ENCODE measurements at regions not wholly inside any gene's neighbourhood (a gene's known extent, or its start where the extent isn't known, plus 50 kb on each side); places are given as distances from the start of the nearest gene placed in this dataset.
"Not testable (repeated sequence)": the region's sequence is repeated elsewhere in the genome, so short reads cannot be mapped to it uniquely, and the experiment has no call there.

- no peaks in the 10 kb centered on the region for H3K36me3 ChIP-seq (ENCODE audit: control insufficient read depth, insufficient read depth, low read length)
- H3K27ac ChIP-seq (ENCODE audit: low read length): no peak overlapping the region
- no CpG with 5 or more reads among the region's 1 CpG for WGBS (ENCODE audit: insufficient coverage, insufficient read length)
- no peaks in the 10 kb centered on the region for H3K27me3 ChIP-seq (ENCODE audit: control insufficient read depth, insufficient read depth, low read length)
- H3K9me3 ChIP-seq (ENCODE audit: control insufficient read depth, insufficient read depth, low read length): no peaks in the 10 kb centered on the region
- no peak for DNase-seq (ENCODE audit: low read depth, low spot score)
- H3K4me3 ChIP-seq (ENCODE audit: low read length): no peak overlapping the region
- H3K4me1 ChIP-seq (ENCODE audit: control insufficient read depth, insufficient read depth, low read length): no peaks in the 10 kb centered on the region
Observed at GRCh38 chr1:90361026-90361425, 356.1 kb downstream of the BARHL2 start.

- H3K4me1 ChIP-seq (ENCODE audit: control insufficient read depth, insufficient read depth, low read length): no peaks in the 10 kb centered on the region
- H3K36me3 ChIP-seq (ENCODE audit: control insufficient read depth, insufficient read depth, low read length): no peaks in the 10 kb centered on the region
- no CpG with 5 or more reads among the region's 6 CpGs for WGBS (ENCODE audit: insufficient coverage, insufficient read length)
- no peak overlapping the region for H3K27ac ChIP-seq (ENCODE audit: low read length)
- H3K4me3 ChIP-seq (ENCODE audit: low read length): no peak overlapping the region
- DNase-seq (ENCODE audit: low read depth, low spot score): no peak
- no peaks in the 10 kb centered on the region for H3K9me3 ChIP-seq (ENCODE audit: control insufficient read depth, insufficient read depth, low read length)
- no peaks in the 10 kb centered on the region for H3K27me3 ChIP-seq (ENCODE audit: control insufficient read depth, insufficient read depth, low read length)
Observed at GRCh38 chr1:90359994-90360393, 357.1 kb downstream of the BARHL2 start.

DNA sequence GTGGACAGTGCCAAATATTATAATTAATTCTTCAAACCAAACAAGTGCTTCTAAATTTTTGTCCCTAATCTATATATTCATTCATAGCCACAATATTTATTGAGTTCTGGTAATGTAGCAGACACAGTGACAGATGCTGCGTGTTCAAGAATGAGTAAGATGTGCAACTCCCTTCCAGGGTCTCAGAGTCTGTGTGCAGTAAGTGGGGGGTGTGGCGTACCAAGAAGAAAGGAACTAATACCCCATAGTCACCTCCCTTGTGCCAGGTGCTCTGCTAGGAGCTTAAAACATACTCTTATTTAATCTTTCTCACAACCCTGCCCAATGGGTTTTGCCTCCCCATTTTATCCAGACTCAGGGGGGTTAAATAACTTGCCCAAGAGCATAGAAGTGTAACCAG lies 358.7 kb downstream of the BARHL2 start:
- no CpG with 5 or more reads among the region's 2 CpGs for WGBS (ENCODE audit: insufficient coverage, insufficient read length)
- no peak for DNase-seq (ENCODE audit: low read depth, low spot score)
- Histone ChIP-seq H3K4me1 (ENCODE audit: control insufficient read depth, insufficient read depth, low read length) (no peaks in the 10 kb centered on the region), H3K27ac (ENCODE audit: low read length) (no peak overlapping the region), H3K9me3 (ENCODE audit: control insufficient read depth, insufficient read depth, low read length) (no peaks in the 10 kb centered on the region), H3K4me3 (ENCODE audit: low read length) (no peak overlapping the region), H3K27me3 (ENCODE audit: control insufficient read depth, insufficient read depth, low read length) (no peaks in the 10 kb centered on the region), H3K36me3 (ENCODE audit: control insufficient read depth, insufficient read depth, low read length) (no peaks in the 10 kb centered on the region)

DNA sequence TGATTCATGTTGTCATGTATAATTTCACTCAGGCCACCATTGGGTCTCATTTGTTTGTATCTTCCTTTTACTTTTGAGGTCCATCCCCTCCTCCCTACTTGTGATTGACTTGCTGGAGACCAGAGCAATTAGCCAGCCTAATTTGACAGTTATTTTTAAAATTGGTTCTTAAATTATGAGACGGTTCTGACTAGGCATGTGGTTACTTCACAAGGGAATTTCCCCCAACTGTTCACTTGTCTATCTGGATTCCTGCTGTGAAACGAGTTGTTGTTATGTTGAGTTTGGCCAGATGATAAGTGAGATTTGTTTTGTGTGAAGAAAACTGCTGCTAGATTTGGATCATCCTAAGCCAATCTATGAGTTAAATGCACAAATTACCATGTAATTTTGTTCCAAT lies 359.1 kb downstream of the BARHL2 start:
- Histone ChIP-seq H3K27me3 (ENCODE audit: control insufficient read depth, insufficient read depth, low read length) (no peaks in the 10 kb centered on the region), H3K36me3 (ENCODE audit: control insufficient read depth, insufficient read depth, low read length) (no peaks in the 10 kb centered on the region), H3K4me3 (ENCODE audit: low read length) (no peak overlapping the region), H3K4me1 (ENCODE audit: control insufficient read depth, insufficient read depth, low read length) (no peaks in the 10 kb centered on the region), H3K27ac (ENCODE audit: low read length) (no peak overlapping the region), H3K9me3 (ENCODE audit: control insufficient read depth, insufficient read depth, low read length) (no peaks in the 10 kb centered on the region)
- WGBS (ENCODE audit: insufficient coverage, insufficient read length): no CpG with 5 or more reads among the region's 2 CpGs
- DNase-seq (ENCODE audit: low read depth, low spot score): no peak

DNA sequence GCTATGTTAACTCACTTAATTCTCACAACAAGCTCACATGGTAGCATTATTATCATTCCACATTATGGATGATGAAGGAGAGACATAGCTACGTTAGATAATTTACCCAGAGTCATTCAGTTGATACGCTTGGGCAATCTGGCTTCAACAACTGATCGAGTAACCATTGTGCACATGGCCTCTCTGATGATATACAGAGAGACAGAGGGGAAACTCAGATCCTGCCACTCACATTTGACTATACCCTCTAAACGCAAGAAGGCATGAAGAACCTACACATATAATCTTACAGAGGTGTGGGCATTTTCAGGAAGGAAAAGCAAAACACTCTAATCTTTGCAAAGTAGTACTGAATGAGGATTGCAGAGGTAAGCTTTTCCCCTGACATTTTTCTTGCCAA lies 360.1 kb downstream of the BARHL2 start:
- no CpG with 5 or more reads among the region's 4 CpGs for WGBS (ENCODE audit: insufficient coverage, insufficient read length)

GRCh38 chr1:90356101-90356500 lies 361.0 kb downstream of the BARHL2 start:
- H3K27ac ChIP-seq (ENCODE audit: low read length): no peak overlapping the region
- no peak for DNase-seq (ENCODE audit: low read depth, low spot score)
- no peaks in the 10 kb centered on the region for H3K36me3 ChIP-seq (ENCODE audit: control insufficient read depth, insufficient read depth, low read length)
- H3K27me3 ChIP-seq (ENCODE audit: control insufficient read depth, insufficient read depth, low read length): no peaks in the 10 kb centered on the region
- no peak overlapping the region for H3K4me3 ChIP-seq (ENCODE audit: low read length)
- WGBS (ENCODE audit: insufficient coverage, insufficient read length): no CpG with 5 or more reads among the region's 3 CpGs
- no peaks in the 10 kb centered on the region for H3K4me1 ChIP-seq (ENCODE audit: control insufficient read depth, insufficient read depth, low read length)
- no peaks in the 10 kb centered on the region for H3K9me3 ChIP-seq (ENCODE audit: control insufficient read depth, insufficient read depth, low read length)

More for the DNA sequence above, 360.1 kb downstream of the BARHL2 start:
- Histone ChIP-seq H3K36me3 (ENCODE audit: control insufficient read depth, insufficient read depth, low read length) (no peaks in the 10 kb centered on the region), H3K27ac (ENCODE audit: low read length) (no peak overlapping the region), H3K4me3 (ENCODE audit: low read length) (no peak overlapping the region), H3K9me3 (ENCODE audit: control insufficient read depth, insufficient read depth, low read length) (no peaks in the 10 kb centered on the region), H3K27me3 (ENCODE audit: control insufficient read depth, insufficient read depth, low read length) (no peaks in the 10 kb centered on the region), H3K4me1 (ENCODE audit: control insufficient read depth, insufficient read depth, low read length) (no peaks in the 10 kb centered on the region)
- no peak for DNase-seq (ENCODE audit: low read depth, low spot score)

DNA sequence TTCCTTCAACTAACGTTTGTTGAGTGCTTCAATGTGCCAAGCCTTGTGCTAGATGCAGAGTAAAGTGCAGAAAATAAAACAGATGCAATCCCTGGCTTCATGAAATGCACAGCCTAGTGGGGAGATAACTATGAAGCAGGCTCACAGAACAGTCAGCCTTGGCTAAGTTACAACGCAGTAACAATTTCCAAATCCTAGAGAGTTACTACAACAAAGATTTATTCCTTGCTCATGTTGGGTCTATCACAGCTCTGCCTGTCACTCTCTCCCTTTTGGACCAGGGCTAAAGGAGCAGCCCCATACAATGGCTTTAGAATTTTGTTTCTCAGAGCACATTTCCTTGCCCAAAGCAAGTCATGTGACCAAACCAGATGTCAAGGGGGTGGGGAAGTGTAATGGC lies 359.8 kb downstream of the ZNF326 start:
- DNase-seq (ENCODE audit: low read depth, low spot score): no peak
- H3K4me1 ChIP-seq (ENCODE audit: control insufficient read depth, insufficient read depth, low read length): no peaks in the 10 kb centered on the region
- H3K36me3 ChIP-seq (ENCODE audit: control insufficient read depth, insufficient read depth, low read length): no peaks in the 10 kb centered on the region
- H3K27ac ChIP-seq (ENCODE audit: low read length): no peak overlapping the region
- H3K9me3 ChIP-seq (ENCODE audit: control insufficient read depth, insufficient read depth, low read length): no peaks in the 10 kb centered on the region
- no CpG with 5 or more reads among the region's 2 CpGs for WGBS (ENCODE audit: insufficient coverage, insufficient read length)
- no peak overlapping the region for H3K4me3 ChIP-seq (ENCODE audit: low read length)
- no peaks in the 10 kb centered on the region for H3K27me3 ChIP-seq (ENCODE audit: control insufficient read depth, insufficient read depth, low read length)

DNA sequence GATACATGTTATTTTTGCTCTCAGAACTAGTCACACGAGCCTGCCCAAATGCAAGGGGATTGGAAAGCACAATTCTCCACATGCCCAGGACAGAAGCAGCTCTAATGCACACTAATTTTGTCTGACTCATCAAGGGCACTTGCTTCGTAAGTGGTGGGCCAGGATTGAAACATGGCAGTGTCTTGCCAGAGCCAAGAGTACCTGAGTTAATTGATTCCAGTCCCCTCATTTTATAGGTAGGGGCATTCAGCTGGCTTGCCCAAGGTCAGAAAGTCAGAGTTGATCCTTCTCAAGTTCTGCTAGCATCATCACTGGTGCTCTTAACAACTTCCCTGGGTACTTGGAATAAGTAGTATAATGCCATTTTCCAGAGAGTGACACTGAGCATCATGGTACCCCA lies 356.1 kb downstream of the ZNF326 start:
- Histone ChIP-seq H3K4me3 (ENCODE audit: low read length) (no peak overlapping the region), H3K4me1 (ENCODE audit: control insufficient read depth, insufficient read depth, low read length) (no peaks in the 10 kb centered on the region), H3K27ac (ENCODE audit: low read length) (no peak overlapping the region), H3K27me3 (ENCODE audit: control insufficient read depth, insufficient read depth, low read length) (no peaks in the 10 kb centered on the region; the same call in 1 of the 2 replicates), H3K9me3 (ENCODE audit: control insufficient read depth, insufficient read depth, low read length) (no peaks in the 10 kb centered on the region), H3K36me3 (ENCODE audit: control insufficient read depth, insufficient read depth, low read length) (no peaks in the 10 kb centered on the region)
- no peak for DNase-seq (ENCODE audit: low read depth, low spot score)
- WGBS (ENCODE audit: insufficient coverage, insufficient read length): no CpG with 5 or more reads among the region's 2 CpGs

DNA sequence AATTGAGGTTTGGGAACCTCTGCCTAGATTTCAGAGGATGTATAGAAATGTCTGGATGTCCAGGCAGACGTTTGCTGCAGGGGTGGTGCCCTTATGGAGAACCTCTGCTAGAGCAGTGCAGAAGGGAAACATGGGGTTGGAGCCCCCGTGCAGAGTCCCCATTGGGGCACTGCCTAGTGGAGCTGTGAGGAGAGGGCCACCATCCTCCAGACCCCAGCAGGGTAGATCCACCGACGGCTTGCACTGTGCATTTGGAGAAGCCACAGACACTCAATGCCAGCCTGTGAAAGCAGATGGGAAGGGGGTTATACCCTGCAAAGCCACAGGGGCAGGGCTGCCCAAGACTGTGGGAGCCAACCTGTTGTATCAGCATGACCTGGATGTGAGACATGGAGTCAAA lies 354.6 kb downstream of the ZNF326 start:
- no CpG with 5 or more reads among the region's 4 CpGs for WGBS (ENCODE audit: insufficient coverage, insufficient read length)
- no peaks in the 10 kb centered on the region; the same call in 1 of the 2 replicates for H3K27me3 ChIP-seq (ENCODE audit: control insufficient read depth, insufficient read depth, low read length)
- no peaks in the 10 kb centered on the region for H3K4me1 ChIP-seq (ENCODE audit: control insufficient read depth, insufficient read depth, low read length)
- no peaks in the 10 kb centered on the region for H3K9me3 ChIP-seq (ENCODE audit: control insufficient read depth, insufficient read depth, low read length)
- H3K36me3 ChIP-seq (ENCODE audit: control insufficient read depth, insufficient read depth, low read length): no peaks in the 10 kb centered on the region
- no peak overlapping the region for H3K27ac ChIP-seq (ENCODE audit: low read length)
- H3K4me3 ChIP-seq (ENCODE audit: low read length): no peak overlapping the region
- no peak for DNase-seq (ENCODE audit: low read depth, low spot score)

DNA sequence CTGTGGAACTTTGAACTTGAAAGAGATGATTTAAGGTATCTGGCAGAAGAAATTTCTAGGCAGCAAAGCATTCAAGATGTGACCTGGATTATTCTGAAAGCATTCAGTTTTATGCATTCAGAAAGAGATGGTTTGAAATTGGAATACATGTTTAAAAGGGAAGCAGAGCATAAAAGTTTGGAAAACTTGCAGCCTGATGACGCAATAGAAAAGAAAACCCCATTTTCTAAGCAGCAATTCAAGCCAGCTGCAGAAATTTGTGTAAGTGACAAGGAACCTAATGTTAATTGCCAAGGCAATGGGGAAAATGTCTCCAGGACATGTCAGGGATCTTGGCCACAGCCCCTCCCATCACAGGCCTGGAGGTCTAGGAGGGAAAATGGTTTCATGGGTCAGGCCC lies 354.0 kb downstream of the ZNF326 start:
- no peaks in the 10 kb centered on the region; the same call in 1 of the 2 replicates for H3K27me3 ChIP-seq (ENCODE audit: control insufficient read depth, insufficient read depth, low read length)
- H3K4me1 ChIP-seq (ENCODE audit: control insufficient read depth, insufficient read depth, low read length): no peaks in the 10 kb centered on the region
- WGBS (ENCODE audit: insufficient coverage, insufficient read length): no CpG with 5 or more reads among the region's 1 CpG
- DNase-seq (ENCODE audit: low read depth, low spot score): no peak
- no peaks in the 10 kb centered on the region for H3K36me3 ChIP-seq (ENCODE audit: control insufficient read depth, insufficient read depth, low read length)
- no peak overlapping the region for H3K27ac ChIP-seq (ENCODE audit: low read length)
- H3K9me3 ChIP-seq (ENCODE audit: control insufficient read depth, insufficient read depth, low read length): no peaks in the 10 kb centered on the region
- no peak overlapping the region for H3K4me3 ChIP-seq (ENCODE audit: low read length)

DNA sequence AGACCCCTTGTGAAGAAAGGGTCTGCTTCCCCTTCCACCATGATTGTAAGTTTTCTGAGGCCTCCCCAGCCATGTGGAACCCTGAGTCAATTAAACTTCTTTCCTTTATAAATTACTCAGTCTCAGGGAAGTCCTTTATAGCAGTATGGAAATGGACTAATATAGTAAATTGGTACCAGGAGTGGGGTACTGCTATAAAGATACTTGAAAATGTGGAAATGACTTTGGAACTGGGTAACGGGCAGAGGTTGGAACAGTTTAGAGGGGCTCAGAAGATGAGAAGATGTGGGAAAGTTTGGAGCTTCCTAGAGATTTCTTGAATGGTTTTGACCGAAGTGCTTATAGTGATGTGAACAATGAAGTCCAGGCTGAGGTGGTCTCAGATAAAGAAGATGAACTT lies 353.5 kb downstream of the ZNF326 start:
- H3K27ac ChIP-seq (ENCODE audit: low read length); H3K36me3 ChIP-seq (ENCODE audit: control insufficient read depth, insufficient read depth, low read length); H3K9me3 ChIP-seq (ENCODE audit: control insufficient read depth, insufficient read depth, low read length); H3K27me3 ChIP-seq (ENCODE audit: control insufficient read depth, insufficient read depth, low read length); DNase-seq (ENCODE audit: low read depth, low spot score); H3K4me1 ChIP-seq (ENCODE audit: control insufficient read depth, insufficient read depth, low read length); H3K4me3 ChIP-seq (ENCODE audit: low read length): not testable (repeated sequence)
- no CpG with 5 or more reads among the region's 2 CpGs for WGBS (ENCODE audit: insufficient coverage, insufficient read length)
